ENCODE measurements at regions not wholly inside any gene's neighbourhood (a gene's known extent, or its start where the extent isn't known, plus 50 kb on each side); places are given as distances from the start of the nearest gene placed in this dataset.

DNA sequence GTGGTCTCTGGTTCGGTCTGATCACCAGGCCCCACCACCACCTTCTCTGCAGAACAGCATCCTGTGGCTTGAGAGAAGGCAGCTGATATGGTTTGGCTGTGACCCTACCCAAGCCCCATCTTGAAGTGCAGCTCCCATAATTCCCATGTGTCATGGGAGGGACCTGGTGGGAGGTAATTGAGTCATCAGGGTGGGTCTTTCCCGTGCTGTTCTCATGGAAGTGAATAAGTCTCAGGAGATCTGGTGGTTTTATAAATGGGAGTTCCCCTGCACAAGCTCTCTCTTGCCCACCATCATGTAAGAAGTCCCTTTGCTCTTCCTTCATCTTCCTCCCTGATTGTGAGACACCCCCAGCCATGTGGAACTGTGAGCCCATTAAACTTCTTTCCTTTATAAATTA is 352.3 kb upstream of the CDH5 start:
- DNase-seq, result no peak

DNA sequence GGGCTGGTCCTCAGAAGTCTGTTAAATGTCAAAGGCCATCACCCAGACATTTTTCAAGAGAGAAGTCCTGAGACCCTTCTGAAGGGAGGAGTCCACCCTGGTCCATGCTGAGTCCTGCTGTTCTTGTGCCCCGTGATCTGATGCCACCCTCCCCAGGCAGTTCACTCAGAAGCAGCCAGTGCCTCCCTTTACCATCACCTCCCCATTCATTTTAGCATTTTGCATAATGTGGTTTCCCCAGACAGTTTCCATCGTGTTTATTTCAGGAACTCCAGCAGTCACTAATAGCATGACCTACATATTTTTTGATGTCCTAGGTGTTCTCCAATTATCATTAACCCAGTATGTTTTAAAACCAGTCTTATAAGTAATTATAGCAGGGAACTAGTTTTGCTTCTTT is 353.0 kb upstream of the CDH5 start:
- no peak for DNase-seq

- DNase-seq, result no peak
Observed at GRCh38 chr16:66008136-66008535, 358.4 kb upstream of the CDH5 start.

GRCh38 chr16:66007717-66008116 is 358.8 kb upstream of the CDH5 start:
- no peak for DNase-seq

DNA sequence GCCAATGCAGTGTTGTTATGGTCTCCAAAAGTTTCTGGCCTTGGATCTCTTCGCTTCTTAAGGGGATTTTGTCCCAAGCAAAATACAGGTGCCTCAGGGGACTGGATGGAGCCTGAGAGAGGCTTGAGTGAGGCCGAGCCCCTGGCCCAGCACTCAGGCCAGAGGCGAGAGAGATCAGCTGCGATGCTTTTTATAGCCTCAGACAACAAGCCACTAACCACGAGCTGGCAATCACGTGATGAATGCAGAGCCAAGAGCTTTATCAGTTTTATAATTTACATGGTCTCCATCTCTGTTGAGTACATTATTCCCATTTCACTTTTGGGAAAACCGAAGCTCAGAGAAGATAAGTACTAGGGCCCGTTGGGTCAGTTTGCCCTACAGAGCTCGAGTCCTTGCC is 360.0 kb upstream of the CDH5 start:
- no peak for DNase-seq

DNA sequence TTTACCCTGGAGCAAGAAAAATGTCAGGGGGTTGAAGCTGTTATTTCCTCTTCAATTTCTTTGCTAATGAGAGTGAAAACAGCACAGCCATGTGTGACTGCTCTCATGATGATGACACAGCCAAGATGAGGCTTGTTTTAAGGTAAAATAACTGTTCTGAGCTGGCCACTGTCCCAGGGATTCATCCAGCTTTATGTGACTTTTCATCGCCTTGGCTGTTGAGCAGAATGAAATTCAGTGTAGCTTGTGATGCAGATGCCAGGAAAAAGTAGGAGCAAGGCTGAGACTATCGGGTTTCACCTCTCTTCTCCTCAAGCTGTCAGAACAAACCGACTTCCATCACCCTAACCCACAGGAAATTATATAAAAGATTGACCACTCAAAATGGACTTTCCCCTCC is 361.8 kb upstream of the CDH5 start:
- no peak for DNase-seq

DNA sequence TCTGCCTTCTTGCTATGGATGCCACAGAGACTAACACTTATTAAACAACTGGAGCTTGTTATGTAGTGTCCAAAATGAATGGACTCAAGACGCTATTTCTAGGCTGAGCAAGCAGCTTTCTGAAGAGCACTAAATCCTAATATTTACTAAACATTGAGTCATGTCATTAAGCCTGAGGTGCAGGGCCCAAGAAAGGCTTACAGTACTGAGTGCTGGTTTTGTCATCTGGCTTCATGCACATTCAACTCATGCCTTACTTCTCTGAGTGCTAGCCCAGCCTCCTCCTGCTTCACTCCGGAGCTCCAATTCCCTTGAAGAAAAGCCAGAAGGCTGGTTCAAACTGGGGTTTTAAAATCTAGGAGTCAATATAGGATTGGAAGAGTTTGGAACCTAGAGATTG is 363.3 kb upstream of the CDH5 start:
- no peak for DNase-seq

GRCh38 chr16:66002601-66003000 is 363.9 kb upstream of the CDH5 start:
- DNase-seq, result no peak

DNA sequence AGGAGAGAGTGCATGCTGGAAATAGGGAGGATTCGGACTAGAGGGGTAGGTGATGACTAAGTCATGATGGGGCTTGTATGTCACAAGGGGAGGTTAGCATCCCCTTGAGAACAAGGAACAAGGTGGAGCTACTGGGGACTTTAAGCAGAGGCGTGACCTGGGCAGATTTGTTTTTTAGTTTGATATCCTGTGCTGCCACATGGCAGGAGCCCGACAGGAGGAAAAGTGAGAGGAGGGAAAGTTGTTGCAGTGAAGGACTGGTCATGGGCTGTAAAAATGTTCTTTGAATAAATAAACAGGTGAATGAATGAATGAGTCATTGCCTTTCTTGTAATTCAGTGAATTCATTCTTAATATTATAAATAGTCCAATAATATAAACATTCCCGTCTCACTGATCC is 365.1 kb upstream of the CDH5 start:
- DNase-seq, result no peak

DNA sequence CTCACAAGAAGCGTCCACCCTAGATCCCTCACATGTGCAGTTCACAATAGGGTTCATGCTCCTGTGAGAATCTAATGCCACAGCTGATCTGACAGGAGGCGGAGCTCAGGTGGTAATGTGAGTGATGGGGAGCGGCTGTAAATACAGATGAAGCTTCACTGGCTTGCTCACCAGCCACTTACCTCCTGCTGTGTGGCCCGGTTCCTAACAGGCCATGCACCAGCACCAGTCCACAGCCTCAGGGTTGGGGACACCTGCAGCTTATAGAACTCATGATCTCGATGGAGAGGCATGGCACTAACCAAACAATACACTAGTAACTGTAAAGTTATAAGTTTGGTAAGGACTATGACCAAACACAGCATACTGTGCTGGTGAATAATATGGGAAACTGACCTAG is 368.0 kb upstream of the CDH5 start:
- DNase-seq, result no peak

- DNase-seq, result no peak
Observed at GRCh38 chr16:65994291-65994690, 372.2 kb upstream of the CDH5 start.

DNA sequence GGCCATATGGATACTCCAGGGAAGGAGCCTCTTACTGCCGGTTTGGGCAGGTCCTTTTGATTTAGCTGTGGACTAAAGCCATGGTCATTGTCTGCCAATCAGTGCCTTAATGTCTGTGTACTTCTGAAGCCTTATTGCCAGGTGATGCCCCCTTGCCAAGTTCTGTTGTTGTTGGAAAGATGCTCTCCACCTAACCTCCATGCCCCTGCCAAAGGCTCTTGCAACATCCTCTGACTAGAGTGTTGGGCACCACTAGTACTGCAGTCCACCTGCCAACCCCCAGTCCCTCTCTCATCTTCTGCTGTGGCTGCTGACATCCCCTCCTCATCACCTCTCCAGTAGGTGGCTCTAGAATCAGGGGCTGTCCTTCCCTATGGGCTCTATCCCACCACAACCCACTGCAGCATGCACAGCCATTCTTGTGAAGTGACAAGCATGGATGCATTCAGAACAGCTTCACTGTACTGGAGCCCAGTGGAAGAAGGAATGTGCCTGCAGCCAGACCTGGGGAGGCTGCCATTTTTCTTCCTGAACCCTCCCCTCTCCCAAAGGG is 375.3 kb upstream of the CDH5 start:
- no peak for DNase-seq

- no peak for DNase-seq
Observed at GRCh38 chr16:65989861-65990604, 376.5 kb upstream of the CDH5 start.

- peak; percentile 48 for DNase-seq
Observed at GRCh38 chr16:65988024-65988595, 378.4 kb upstream of the CDH5 start.

GRCh38 chr16:65984296-65984695 is 382.2 kb upstream of the CDH5 start:
- DNase-seq, result no peak

GRCh38 chr16:65981057-65981456 is 385.4 kb upstream of the CDH5 start:
- no peak for DNase-seq

DNA sequence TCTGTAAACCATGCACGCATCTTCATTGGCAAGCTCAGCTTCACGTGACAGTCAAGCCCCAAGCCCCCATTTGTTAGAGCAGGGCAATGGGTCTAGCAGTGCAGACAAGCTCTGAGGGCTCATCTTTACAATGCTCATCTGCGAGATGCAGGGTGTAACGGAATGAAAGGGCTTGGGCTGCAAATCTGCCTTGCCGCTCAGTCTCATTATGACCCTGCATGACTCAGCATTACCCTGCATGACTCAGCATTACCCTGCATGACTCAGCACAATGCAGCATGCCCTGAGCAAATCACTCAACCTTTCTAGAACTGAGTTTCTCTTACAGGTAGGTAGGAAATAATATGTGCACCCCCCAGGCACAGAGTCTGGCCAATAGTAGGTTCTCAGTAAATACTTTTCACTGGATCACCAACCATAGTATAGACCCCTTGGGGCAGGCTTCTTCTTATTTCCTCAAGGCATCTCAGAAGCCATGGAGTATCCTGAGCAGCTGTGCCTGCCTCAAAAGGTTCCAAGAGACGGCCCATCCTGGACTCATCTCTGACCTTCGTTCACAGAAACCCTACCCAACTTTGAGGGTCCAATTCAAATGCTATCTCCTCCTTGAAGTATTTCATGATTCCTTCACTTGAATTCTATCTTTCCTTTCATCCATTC is 391.3 kb upstream of the CDH5 start:
- DNase-seq, result no peak

GRCh38 chr16:65967376-65967775 is 399.1 kb upstream of the CDH5 start:
- no peak for DNase-seq

GRCh38 chr16:65965628-65966027 is 400.9 kb upstream of the CDH5 start:
- peak; percentile 66 for DNase-seq

- DNase-seq, result no peak
Observed at GRCh38 chr16:65964752-65965151, 401.7 kb upstream of the CDH5 start.

GRCh38 chr16:65961476-65962143 is 404.9 kb upstream of the CDH5 start:
- DNase-seq, result peak; percentile 38

- DNase-seq, result no peak
Observed at GRCh38 chr16:65959983-65960382, 406.5 kb upstream of the CDH5 start.

GRCh38 chr16:65958086-65958485 is 408.4 kb upstream of the CDH5 start:
- DNase-seq, result peak; percentile 22
